NCI-H526 treated with DMSO at 0.1 percent for 48 hours (cell line): ENCODE measurements at regions not wholly inside any gene's neighbourhood (a gene's known extent, or its start where the extent isn't known, plus 50 kb on each side); places are given as distances from the start of the nearest gene placed in this dataset.
"Not testable (repeated sequence)": the region's sequence is repeated elsewhere in the genome, so short reads cannot be mapped to it uniquely, and the experiment has no call there.

Source experiments
- DNase-seq: peaks from one replicate; lab custom pipeline; 2025; lab: John Stamatoyannopoulos, UW

DNA sequence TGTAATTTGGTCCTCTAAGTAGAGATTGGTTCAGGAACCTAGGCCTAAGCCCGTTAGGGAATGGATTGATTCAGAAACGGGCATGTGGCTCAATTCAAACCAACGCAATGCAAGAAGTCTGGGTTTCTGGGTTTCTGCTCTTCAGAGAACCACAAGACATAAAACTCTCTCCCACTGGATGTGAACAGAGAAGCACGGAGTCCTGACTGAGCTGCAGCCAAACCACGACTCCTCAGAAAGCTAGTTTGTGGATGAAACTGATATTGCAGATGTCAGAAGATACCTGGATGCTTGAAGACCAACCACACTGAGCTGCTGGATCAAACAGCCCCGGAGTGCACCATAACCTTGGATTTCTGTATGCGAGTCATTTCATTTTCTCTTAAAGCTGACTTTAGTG is 50.0 kb downstream of the SOD2 start:
- no peak for DNase-seq

GRCh38 chr6:159642481-159642880 is 50.6 kb downstream of the SOD2 start:
- no peak for DNase-seq

GRCh38 chr6:159640722-159641482 is 52.1 kb downstream of the SOD2 start:
- DNase-seq = no peak

GRCh38 chr6:159640322-159640721 is 52.7 kb downstream of the SOD2 start:
- DNase-seq = no peak

DNA sequence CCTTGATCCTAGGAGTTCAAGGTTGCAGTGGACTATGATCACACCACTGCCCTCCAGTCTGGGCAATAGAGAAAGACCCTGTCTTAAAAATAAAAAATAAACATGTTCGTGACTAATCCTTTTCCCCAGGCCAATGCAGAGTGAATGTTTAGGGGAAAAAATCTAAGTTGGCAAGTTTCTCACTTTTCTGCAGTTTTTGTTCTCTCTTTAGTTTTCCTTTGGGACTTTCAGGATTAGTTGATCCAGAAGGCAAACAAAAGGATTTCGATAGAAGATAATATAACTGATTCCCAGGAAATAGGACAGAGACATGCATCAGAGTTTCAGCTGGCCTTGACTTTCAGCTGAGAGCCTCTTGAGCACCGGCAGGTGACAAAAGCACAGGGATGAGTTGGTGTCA is 53.3 kb downstream of the SOD2 start:
- DNase-seq = no peak

GRCh38 chr6:159633196-159633595 is 59.8 kb downstream of the SOD2 start:
- DNase-seq = no peak

- no peak for DNase-seq
Observed at GRCh38 chr6:159631886-159632285, 61.2 kb downstream of the SOD2 start.

- no peak for DNase-seq
Observed at GRCh38 chr6:159627939-159628338, 65.1 kb downstream of the SOD2 start.

DNA sequence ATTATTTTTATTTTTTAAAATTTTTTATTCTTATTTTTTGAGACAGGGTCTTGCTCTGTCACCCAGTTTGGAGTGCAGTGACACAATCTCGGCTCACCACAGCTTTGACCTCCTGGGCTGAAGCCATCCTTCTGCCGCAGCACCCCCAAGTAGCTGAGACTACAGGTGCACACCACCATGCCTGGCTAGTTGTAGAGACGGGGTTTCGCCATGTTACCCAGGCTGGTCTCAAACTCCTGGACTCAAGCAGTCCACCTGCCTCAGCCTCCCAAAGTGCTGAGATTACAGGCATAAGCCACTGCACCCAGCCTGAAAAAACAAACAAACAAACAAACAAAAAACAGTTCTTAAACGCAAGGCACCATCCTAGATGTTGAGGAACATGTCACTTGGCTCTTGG is 66.5 kb downstream of the SOD2 start:
- not testable (repeated sequence) for DNase-seq

DNA sequence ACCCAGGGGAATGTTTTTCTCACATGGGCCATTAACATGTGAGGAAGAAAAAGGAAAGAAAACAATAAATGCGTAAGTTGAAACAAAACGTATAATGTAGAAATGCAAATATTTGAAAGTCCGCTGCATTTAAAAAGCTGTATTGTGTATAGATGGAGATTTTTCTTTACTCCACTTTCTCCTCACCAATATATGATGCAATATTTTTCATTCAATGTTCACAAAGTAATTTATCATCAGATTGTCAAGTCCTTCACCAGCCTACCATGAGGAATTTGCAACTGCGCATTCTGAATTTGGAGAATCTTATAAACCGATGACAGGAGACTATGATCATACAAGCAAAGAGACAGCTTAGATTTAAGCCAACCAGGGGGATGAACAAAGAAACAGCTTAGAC is 69.9 kb downstream of the SOD2 start:
- no peak for DNase-seq

GRCh38 chr6:159620947-159621346 is 72.1 kb downstream of the SOD2 start:
- DNase-seq = no peak

DNA sequence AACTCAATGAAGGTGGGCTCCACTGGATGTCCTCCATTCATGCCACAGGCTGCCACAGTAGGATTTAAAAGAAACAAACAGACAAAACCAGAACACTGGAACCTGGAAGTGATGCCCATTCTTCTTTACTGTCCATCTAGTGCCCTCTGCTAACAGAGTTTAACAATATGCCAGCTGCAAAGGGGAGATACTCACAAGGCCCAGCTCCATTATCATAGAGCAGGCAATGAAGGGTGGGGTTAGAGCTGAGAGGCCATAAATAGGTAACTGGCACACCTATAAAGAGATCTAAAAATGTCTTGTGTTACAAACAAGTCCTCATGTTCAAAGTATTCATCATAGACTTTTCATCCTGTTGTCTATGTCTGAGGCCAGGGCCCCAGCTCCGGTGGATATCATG is 75.6 kb downstream of the SOD2 start:
- no peak for DNase-seq

DNA sequence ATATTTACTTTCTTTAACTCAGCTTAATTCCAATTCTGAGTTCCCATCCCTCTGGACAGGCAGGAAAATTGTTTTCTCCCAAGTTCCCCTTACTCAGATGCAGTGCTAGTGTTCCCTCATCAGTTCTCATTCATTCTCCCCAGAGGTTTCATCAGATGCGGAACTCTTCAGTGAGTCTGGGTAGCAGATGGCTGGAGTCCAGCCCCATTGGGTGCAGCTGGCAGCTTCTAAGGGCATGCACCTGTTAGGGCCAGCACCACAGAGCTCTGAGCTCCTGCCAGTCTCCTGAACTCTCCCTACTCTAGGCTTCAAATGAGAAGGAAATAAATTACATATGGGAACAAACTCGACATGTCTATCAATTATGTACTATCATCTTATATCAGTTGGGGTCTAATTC is 76.6 kb downstream of the SOD2 start:
- DNase-seq = no peak

DNA sequence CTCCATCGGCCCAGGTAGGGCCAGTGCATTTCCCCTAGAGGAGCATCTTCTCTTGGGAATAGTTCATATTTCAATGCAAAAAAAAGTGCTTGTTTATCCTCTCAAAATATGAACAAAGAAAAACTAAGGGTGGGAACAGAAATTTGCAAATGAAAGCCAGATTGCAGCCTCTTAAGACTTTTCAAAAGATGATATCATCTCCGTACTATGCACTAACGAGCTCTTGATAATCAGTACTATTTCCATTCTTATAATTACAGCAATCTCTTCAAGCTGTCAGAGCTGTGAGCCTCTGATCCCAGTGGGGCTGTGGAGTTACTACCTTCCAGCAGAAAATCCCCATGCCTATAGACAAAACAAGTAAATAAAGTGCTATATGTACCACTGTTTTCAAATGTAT is 77.1 kb downstream of the SOD2 start:
- DNase-seq = no peak

DNA sequence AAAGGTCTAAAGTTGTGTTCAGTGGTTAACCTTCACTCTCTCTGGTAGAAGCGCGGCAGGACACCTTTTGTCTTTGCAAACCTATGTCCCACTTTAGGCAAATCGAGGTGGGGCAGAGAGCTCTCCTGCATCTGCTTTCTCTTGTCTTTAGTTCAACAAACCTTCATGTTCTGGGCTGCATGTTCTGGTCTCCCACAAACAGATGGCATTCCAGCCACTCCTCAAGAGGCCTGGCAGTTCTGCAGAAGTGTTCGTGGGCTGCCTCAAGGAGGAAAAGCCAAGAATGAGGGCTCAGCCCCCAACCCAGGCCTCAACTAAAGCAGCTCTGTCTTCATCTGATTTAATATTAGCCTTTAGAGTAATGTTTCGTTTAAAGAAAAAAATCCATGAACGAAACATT is 82.2 kb downstream of the SOD2 start:
- no peak for DNase-seq

DNA sequence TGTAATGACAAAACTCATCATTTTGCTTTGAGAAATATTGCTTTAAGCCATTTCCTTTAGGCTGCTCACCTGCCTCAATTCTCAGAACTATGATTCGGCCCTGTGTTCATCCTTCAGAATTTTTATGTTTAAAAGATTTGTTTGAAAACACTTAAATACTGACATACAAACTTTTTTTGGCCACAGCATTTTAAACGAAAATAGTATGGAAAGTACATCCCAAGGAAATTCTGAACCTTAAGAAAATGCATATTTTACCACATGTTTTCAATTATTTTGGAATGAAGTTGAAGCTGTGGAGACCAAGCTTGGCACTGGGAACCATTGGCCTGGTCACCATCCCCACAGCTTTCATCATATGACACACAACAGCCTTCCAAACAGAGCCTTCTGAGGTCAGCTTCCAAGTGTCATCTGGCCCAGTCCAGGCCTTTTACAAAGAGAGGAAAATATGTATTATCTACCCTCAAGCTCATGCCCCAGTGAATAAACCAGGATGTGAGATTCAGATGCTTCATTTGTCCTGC is 83.3 kb downstream of the SOD2 start:
- DNase-seq = no peak

- DNase-seq = no peak
Observed at GRCh38 chr6:159608961-159609651, 83.9 kb downstream of the SOD2 start.

GRCh38 chr6:159606786-159607185 is 86.3 kb downstream of the SOD2 start:
- DNase-seq = no peak

GRCh38 chr6:159604443-159604956 is 88.5 kb downstream of the SOD2 start:
- no peak for DNase-seq

DNA sequence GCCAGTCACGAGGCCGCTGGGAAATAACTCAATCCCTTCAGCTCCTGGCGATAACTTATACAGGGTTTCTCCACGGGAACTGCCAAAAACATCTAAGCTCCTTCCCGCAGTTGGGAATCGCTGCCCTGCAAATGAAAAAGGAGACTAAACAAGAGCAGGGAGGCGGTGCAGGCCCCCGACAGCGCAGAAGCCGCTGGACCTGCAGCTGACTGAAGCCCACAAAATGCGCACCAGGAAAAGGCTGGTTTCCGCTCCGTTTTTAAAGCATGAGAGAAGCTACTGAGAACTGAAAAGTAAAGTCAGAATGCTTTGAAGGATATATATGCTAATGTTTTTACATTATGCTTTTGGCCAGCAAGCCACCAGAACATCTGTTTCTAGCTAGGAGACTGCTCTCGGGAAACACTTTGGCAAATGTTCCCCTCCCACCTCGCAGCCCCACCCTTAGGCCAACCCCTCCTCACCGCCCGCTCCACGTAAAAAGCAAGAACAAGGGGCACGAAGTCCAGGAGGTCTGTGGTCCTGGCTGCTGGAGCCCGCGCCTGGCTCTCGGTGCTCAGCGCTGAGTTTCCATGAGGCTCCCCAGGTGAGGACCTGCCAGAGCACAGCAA is 90.5 kb downstream of the SOD2 start:
- DNase-seq = no peak

GRCh38 chr6:159601211-159601610 is 91.8 kb downstream of the SOD2 start:
- no peak for DNase-seq

- DNase-seq = no peak
Observed at GRCh38 chr6:159595173-159595572, 97.9 kb downstream of the SOD2 start.

- no peak for DNase-seq
Observed at GRCh38 chr6:159594750-159595117, 98.3 kb downstream of the SOD2 start.
